SK-MEL-5 (cell line): ENCODE measurements at regions not wholly inside any gene's neighbourhood (a gene's known extent, or its start where the extent isn't known, plus 50 kb on each side); places are given as distances from the start of the nearest gene placed in this dataset.
A peak's percentile ranks its signal among the peaks of the same experiment; 100 is the strongest.

Experiments
- DNase-seq: peaks from one replicate; pipeline ENCODE4 v3.0.0-alpha.2; 2016; ENCODE audit warnings: low read depth, low spot score
- in situ Hi-C: cut with HindIII; loops from 2 replicates; pipeline ENCODE4 v1.10.0; 2016; ENCODE audit warnings: low sequenced_read_pairs, high pct_unique_total_duplicates, low pct_unique_long_range_greater_than_20kb

- in situ Hi-C loops = no loop called here
- no peak for DNase-seq
Measured at GRCh38 chr1:201759194-201759815, 69.7 kb upstream of the IPO9 start.

GRCh38 chr1:201760516-201760915, 68.4 kb upstream of the IPO9 start:
- peak; percentile 62 for DNase-seq
- in situ Hi-C loops = no loop called here

- in situ Hi-C loops = no loop called here
- DNase-seq = no peak
Measured at GRCh38 chr1:201761178-201761577, 67.8 kb upstream of the IPO9 start.

GRCh38 chr1:201761871-201762270, 67.1 kb upstream of the IPO9 start:
- no peak for DNase-seq
- in situ Hi-C loops = no loop called here

- in situ Hi-C loops = no loop called here
- no peak for DNase-seq
Measured at GRCh38 chr1:201762381-201762780, 66.6 kb upstream of the IPO9 start.

- in situ Hi-C loops = no loop called here
- DNase-seq = no peak
Measured at GRCh38 chr1:201763455-201764140, 65.4 kb upstream of the IPO9 start.

GRCh38 chr1:201764166-201764565, 64.8 kb upstream of the IPO9 start:
- DNase-seq = no peak
- in situ Hi-C loops = no loop called here

- no peak for DNase-seq
- in situ Hi-C loops = no loop called here
Measured at GRCh38 chr1:201764579-201764978, 64.4 kb upstream of the IPO9 start.

GRCh38 chr1:201766131-201766866, 62.7 kb upstream of the IPO9 start:
- in situ Hi-C loops = no loop called here
- DNase-seq = peak; percentile 56

GRCh38 chr1:201767339-201767738, 61.6 kb upstream of the IPO9 start:
- in situ Hi-C loops = no loop called here
- DNase-seq = no peak

- no peak for DNase-seq
- in situ Hi-C loops = no loop called here
Measured at GRCh38 chr1:201769072-201769471, 59.9 kb upstream of the IPO9 start.

- in situ Hi-C loops = no loop called here
- peak; percentile 99 for DNase-seq
Measured at GRCh38 chr1:201769966-201770365, 59.0 kb upstream of the IPO9 start.

- in situ Hi-C loops = no loop called here
- DNase-seq = no peak
Measured at GRCh38 chr1:201771466-201771865, 57.5 kb upstream of the IPO9 start.

- in situ Hi-C loops = no loop called here
Measured at GRCh38 chr1:201772178-201772577, 56.8 kb upstream of the IPO9 start.

GRCh38 chr1:201773764-201774163, 55.2 kb upstream of the IPO9 start:
- in situ Hi-C loops = no loop called here
- DNase-seq = peak; percentile 44

More at GRCh38 chr1:201772178-201772577, 56.8 kb upstream of the IPO9 start:
- no peak for DNase-seq

- no peak for DNase-seq
- in situ Hi-C loops = no loop called here
Measured at GRCh38 chr1:201774224-201774982, 54.6 kb upstream of the IPO9 start.

- in situ Hi-C loops = no loop called here
- DNase-seq = no peak
Measured at GRCh38 chr1:201774983-201775344, 54.0 kb upstream of the IPO9 start.

- in situ Hi-C loops = no loop called here
- DNase-seq = no peak
Measured at GRCh38 chr1:201775380-201775779, 53.6 kb upstream of the IPO9 start.
